Keratinocyte (primary cell): ENCODE measurements at regions not wholly inside any gene's neighbourhood (a gene's known extent, or its start where the extent isn't known, plus 50 kb on each side); places are given as distances from the start of the nearest gene placed in this dataset.

Experiments used
- CTCF ChIP-seq, 3 experiments: IDR thresholded peaks in 1 of 3; conservative IDR thresholded peaks in 1 of 3; optimal IDR thresholded peaks in 1 of 3; 2 replicates in 2 of 3; 3 replicates in 1 of 3; pipeline versions ENCODE3 to v1.5.1; 2011; ENCODE audit warnings: low read length in 3 of 3, mild to moderate bottlenecking in 3 of 3, moderate library complexity in 2 of 3, control low read depth in 1 of 3, inconsistent platforms in 1 of 3; ENCODE audit not compliant: insufficient read depth in 2 of 3; ENCODE audit errors: extremely low read depth in 1 of 3
- EZH2 ChIP-seq: IDR thresholded peaks from one replicate; pipeline ENCODE4 v1.6.1; 2012; ENCODE audit warnings: inconsistent platforms, mild to moderate bottlenecking, low read length, moderate library complexity

DNA sequence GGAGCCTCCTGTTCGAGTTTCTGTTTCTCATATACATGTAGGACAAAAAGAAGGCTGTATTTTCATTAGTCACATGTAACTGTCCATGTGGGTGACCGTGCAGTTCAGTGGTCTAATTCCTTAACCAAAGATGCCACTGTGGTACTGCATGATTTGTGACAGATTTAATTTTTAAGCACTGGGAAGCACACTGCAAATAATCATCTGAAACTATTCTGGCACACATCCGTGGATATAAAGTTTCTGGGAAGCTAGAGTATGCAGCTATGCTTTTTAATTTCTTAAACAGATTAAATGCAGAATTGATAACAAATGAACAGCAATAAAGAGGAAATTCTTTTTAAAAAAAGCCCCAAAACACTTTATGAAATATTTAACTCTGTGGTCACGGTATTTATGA, 254.8 kb downstream of the LMO4 start:
- TF ChIP-seq CTCF (optimal IDR thresholded peaks at IDR 0.05 in 1 of 3, IDR thresholded peaks at IDR 0.05 in 1 of 3, conservative IDR thresholded peaks at IDR 0.05 in 1 of 3; ENCODE audit: extremely low read depth in 1 of 3, insufficient read depth in 2 of 3, low read length in 3 of 3) = no peak
- TF ChIP-seq EZH2 = no peak
